Astrocyte (in vitro differentiated cells and primary cell): ENCODE measurements at regions not wholly inside any gene's neighbourhood (a gene's known extent, or its start where the extent isn't known, plus 50 kb on each side); places are given as distances from the start of the nearest gene placed in this dataset.

Source experiments
- DNase-seq: peaks from one replicate; pipeline ENCODE4 v3.0.0-alpha.2; 2010; ENCODE audit warnings: low read depth
- FAIRE-seq: peaks from 2 replicates; lab custom pipeline; 2011; peaks lifted over from hg19 to GRCh38; lab: Jason Lieb, UNC
- H2AFZ ChIP-seq: 2 replicates; pipeline ENCODE4 v1.6.0; 2012; ENCODE audit warnings: low read depth, low read length, inconsistent platforms
- H3K27ac ChIP-seq: 2 replicates; pipeline ENCODE4 v1.5.1; 2011; ENCODE audit warnings: low read depth, low read length, inconsistent platforms
- H3K27me3 ChIP-seq: 2 replicates; pipeline ENCODE4 v1.6.0; 2011; ENCODE audit warnings: low read length, inconsistent platforms; ENCODE audit not compliant: insufficient read depth
- H3K36me3 ChIP-seq: 2 replicates; pipeline ENCODE4 v1.5.1; 2011; ENCODE audit warnings: low read length, inconsistent platforms; ENCODE audit not compliant: insufficient read depth
- H3K4me1 ChIP-seq: 2 replicates; pipeline ENCODE4 v1.5.1; 2011; ENCODE audit warnings: low read length, inconsistent platforms; ENCODE audit not compliant: insufficient read depth
- H3K4me2 ChIP-seq: 2 replicates; pipeline ENCODE4 v1.6.0; 2012; ENCODE audit warnings: low read length, inconsistent platforms
- H3K4me3 ChIP-seq: 2 replicates; pipeline ENCODE4 v1.5.1; 2011; ENCODE audit warnings: low read depth, mild to moderate bottlenecking, low read length, inconsistent platforms; ENCODE audit not compliant: insufficient read depth
- H3K79me2 ChIP-seq: 2 replicates; pipeline ENCODE4 v1.6.0; 2012; ENCODE audit warnings: mild to moderate bottlenecking, low read length, inconsistent platforms; ENCODE audit not compliant: insufficient read depth
- H3K9ac ChIP-seq: 2 replicates; pipeline ENCODE4 v1.6.0; 2012; ENCODE audit warnings: mild to moderate bottlenecking, low read length, inconsistent platforms
- H3K9me3 ChIP-seq: 2 replicates; pipeline ENCODE4 v1.5.1; 2012; ENCODE audit warnings: low read depth, mild to moderate bottlenecking, low read length, inconsistent platforms; ENCODE audit not compliant: insufficient read depth
- H4K20me1 ChIP-seq: 2 replicates; pipeline ENCODE4 v1.6.0; 2012; ENCODE audit warnings: low read length, inconsistent platforms; ENCODE audit not compliant: insufficient read depth
- H3K27ac Mint-ChIP-seq: one replicate; pipeline ENCODE4 v1.8.0; 2021; ENCODE audit warnings: mild to moderate bottlenecking, mixed read lengths; ENCODE audit not compliant: unreplicated experiment
- H3K27me3 Mint-ChIP-seq: one replicate; pipeline ENCODE4 v1.8.0; 2021; ENCODE audit warnings: low read depth, mixed read lengths; ENCODE audit not compliant: unreplicated experiment
- H3K36me3 Mint-ChIP-seq: one replicate; pipeline ENCODE4 v1.8.0; 2021; ENCODE audit warnings: low read depth, mixed read lengths; ENCODE audit not compliant: unreplicated experiment
- H3K4me1 Mint-ChIP-seq: one replicate; pipeline ENCODE4 v1.8.0; 2021; ENCODE audit warnings: low read depth, mixed read lengths; ENCODE audit not compliant: unreplicated experiment
- H3K4me3 Mint-ChIP-seq: one replicate; pipeline ENCODE4 v1.8.0; 2021; ENCODE audit warnings: mild to moderate bottlenecking, moderate library complexity, mixed read lengths; ENCODE audit not compliant: unreplicated experiment
- H3K9me3 Mint-ChIP-seq: one replicate; pipeline ENCODE4 v1.8.0; 2021; ENCODE audit warnings: mild to moderate bottlenecking, mixed read lengths; ENCODE audit not compliant: unreplicated experiment
- CTCF ChIP-seq: IDR thresholded peaks from 2 replicates; pipeline ENCODE4 v1.5.1; 2011; ENCODE audit warnings: low read depth, mild to moderate bottlenecking, inconsistent platforms, low read length, moderate library complexity; ENCODE audit not compliant: insufficient read depth
- EZH2 ChIP-seq: IDR thresholded peaks from 2 replicates; pipeline ENCODE4 v1.6.1; 2012; ENCODE audit warnings: mild to moderate bottlenecking, low read length, inconsistent platforms; ENCODE audit not compliant: insufficient read depth

GRCh38 chr3:82103241-82103640 is 341.8 kb upstream of the GBE1 start:
- DNase-seq (no peak), FAIRE-seq (peak; percentile 39)
- Histone ChIP-seq H3K36me3 (no peaks in the 10 kb centered on the region), H3K4me2 (no peak overlapping the region), H3K4me1 (peaks cover 5% of the 10 kb centered on the region), H3K9me3 (no peaks in the 10 kb centered on the region), H4K20me1 (no peaks in the 10 kb centered on the region), H3K79me2 (no peaks in the 10 kb centered on the region), H3K9ac (no peak overlapping the region), H2AFZ (no peak overlapping the region), H3K27ac (no peak overlapping the region), H3K4me3 (no peak overlapping the region), H3K27me3 (no peaks in the 10 kb centered on the region)
- TF ChIP-seq EZH2: no peak
- TF ChIP-seq CTCF: no peak
- Mint-ChIP-seq H3K9me3 (no peaks in the 10 kb centered on the region), H3K4me3 (no peak overlapping the region), H3K36me3 (no peaks in the 10 kb centered on the region), H3K27me3 (no peaks in the 10 kb centered on the region), H3K4me1 (peaks cover 14% of the 10 kb centered on the region), H3K27ac (no peak overlapping the region)

- Mint-ChIP-seq H3K27me3 (no peaks in the 10 kb centered on the region), H3K36me3 (no peaks in the 10 kb centered on the region), H3K27ac (peak overlapping the region; percentile 93), H3K9me3 (no peaks in the 10 kb centered on the region), H3K4me1 (peaks cover 14% of the 10 kb centered on the region), H3K4me3 (no peak overlapping the region)
- H2AFZ ChIP-seq: peak overlapping the region; percentile 63
- TF ChIP-seq EZH2: no peak
- TF ChIP-seq CTCF: no peak
- no peak overlapping the region for H3K27ac ChIP-seq
- DNase-seq (peak; percentile 77), FAIRE-seq (no peak)
- H3K36me3 ChIP-seq: no peaks in the 10 kb centered on the region
- H4K20me1 ChIP-seq: no peaks in the 10 kb centered on the region
- no peak overlapping the region for H3K9ac ChIP-seq
- H3K4me3 ChIP-seq: no peak overlapping the region
- H3K27me3 ChIP-seq: no peaks in the 10 kb centered on the region
- H3K9me3 ChIP-seq: no peaks in the 10 kb centered on the region
- H3K4me1 ChIP-seq: peaks cover 5% of the 10 kb centered on the region
- H3K79me2 ChIP-seq: no peaks in the 10 kb centered on the region
- no peak overlapping the region for H3K4me2 ChIP-seq
These were observed 338.9 kb upstream of the GBE1 start for GRCh38 chr3:82100378-82100777.

- H3K4me1 Mint-ChIP-seq: peaks cover 6% of the 10 kb centered on the region
- Histone ChIP-seq H3K4me2 (no peak overlapping the region), H3K4me1 (no peaks in the 10 kb centered on the region)
These were observed 332.2 kb upstream of the GBE1 start for GRCh38 chr3:82093641-82094040.

More at GRCh38 chr3:82093641-82094040, 332.2 kb upstream of the GBE1 start:
- H3K27me3 ChIP-seq: no peaks in the 10 kb centered on the region
- H4K20me1 ChIP-seq: no peaks in the 10 kb centered on the region
- TF ChIP-seq EZH2 (no peak), CTCF (no peak)
- no peak overlapping the region for H3K4me3 Mint-ChIP-seq
- no peak for FAIRE-seq
- H3K36me3 ChIP-seq: no peaks in the 10 kb centered on the region
- H3K36me3 Mint-ChIP-seq: no peaks in the 10 kb centered on the region
- H3K4me3 ChIP-seq: no peak overlapping the region
- H3K9me3 Mint-ChIP-seq: no peaks in the 10 kb centered on the region
- no peaks in the 10 kb centered on the region for H3K79me2 ChIP-seq
- no peak overlapping the region for H2AFZ ChIP-seq
- no peaks in the 10 kb centered on the region for H3K9me3 ChIP-seq
- H3K9ac ChIP-seq: no peak overlapping the region
- no peak overlapping the region for H3K27ac ChIP-seq
- no peak for DNase-seq
- no peak overlapping the region for H3K27ac Mint-ChIP-seq
- H3K27me3 Mint-ChIP-seq: no peaks in the 10 kb centered on the region
